T-helper 17 cell (primary cell): ENCODE measurements at regions not wholly inside any gene's neighbourhood (a gene's known extent, or its start where the extent isn't known, plus 50 kb on each side); places are given as distances from the start of the nearest gene placed in this dataset.

Source experiments
- ATAC-seq: fragments of 150-1000 bp; cut with Tn5 transposase; 2 replicates; pipeline ENCODE4 v1.10.0; 2021; ENCODE audit warnings: mild to moderate bottlenecking, moderate library complexity
- DNase-seq, 3 donors: peaks; one replicate each; pipeline versions ENCODE4 v3.0.0 to v3.0.0-alpha.2; 2020 to 2021
- H3K9me3 ChIP-seq: one replicate; pipeline ENCODE4 v1.7.0; 2013; ENCODE audit warnings: low read length, mild to moderate bottlenecking; ENCODE audit not compliant: control insufficient read depth, poor library complexity, severe bottlenecking
- H3K27ac Mint-ChIP-seq: one replicate; pipeline ENCODE4 v1.8.0; 2022; ENCODE audit warnings: mild to moderate bottlenecking, moderate library complexity, mixed read lengths
- H3K27me3 Mint-ChIP-seq: one replicate; pipeline ENCODE4 v1.8.0; 2022; ENCODE audit warnings: mixed read lengths
- H3K36me3 Mint-ChIP-seq: one replicate; pipeline ENCODE4 v1.8.0; 2022; ENCODE audit warnings: low read depth, mixed read lengths
- H3K4me1 Mint-ChIP-seq: one replicate; pipeline ENCODE4 v1.8.0; 2022; ENCODE audit warnings: mild to moderate bottlenecking, mixed read lengths
- H3K4me3 Mint-ChIP-seq: one replicate; pipeline ENCODE4 v1.8.0; 2022; ENCODE audit warnings: mild to moderate bottlenecking, moderate library complexity, mixed read lengths

GRCh38 chr16:86925067-86925791 is 346.9 kb downstream of the FOXL1 start:
- H3K4me1 Mint-ChIP-seq, result no peaks in the 10 kb centered on the region
- ATAC-seq (no peak), DNase-seq (no peak)
- H3K27me3 Mint-ChIP-seq, result peaks cover 31% of the 10 kb centered on the region
- peaks cover 2% of the 10 kb centered on the region for H3K36me3 Mint-ChIP-seq
- no peaks in the 10 kb centered on the region for H3K9me3 ChIP-seq
- H3K27ac Mint-ChIP-seq, result no peak overlapping the region
- no peak overlapping the region for H3K4me3 Mint-ChIP-seq

- H3K9me3 ChIP-seq, result no peaks in the 10 kb centered on the region
- Mint-ChIP-seq H3K4me3 (no peak overlapping the region), H3K4me1 (no peaks in the 10 kb centered on the region), H3K27me3 (peaks cover 31% of the 10 kb centered on the region), H3K36me3 (peaks cover 2% of the 10 kb centered on the region), H3K27ac (no peak overlapping the region)
- no peak for ATAC-seq
- no peak for DNase-seq
Measured at GRCh38 chr16:86926181-86927094, 348.1 kb downstream of the FOXL1 start.

- no peaks in the 10 kb centered on the region for H3K9me3 ChIP-seq
- Mint-ChIP-seq H3K36me3 (peaks cover 2% of the 10 kb centered on the region), H3K4me1 (no peaks in the 10 kb centered on the region), H3K4me3 (no peak overlapping the region), H3K27me3 (peaks cover 31% of the 10 kb centered on the region), H3K27ac (no peak overlapping the region)
- DNase-seq (no peak), ATAC-seq (no peak)
Measured at GRCh38 chr16:86927699-86928098, 349.4 kb downstream of the FOXL1 start.

DNA sequence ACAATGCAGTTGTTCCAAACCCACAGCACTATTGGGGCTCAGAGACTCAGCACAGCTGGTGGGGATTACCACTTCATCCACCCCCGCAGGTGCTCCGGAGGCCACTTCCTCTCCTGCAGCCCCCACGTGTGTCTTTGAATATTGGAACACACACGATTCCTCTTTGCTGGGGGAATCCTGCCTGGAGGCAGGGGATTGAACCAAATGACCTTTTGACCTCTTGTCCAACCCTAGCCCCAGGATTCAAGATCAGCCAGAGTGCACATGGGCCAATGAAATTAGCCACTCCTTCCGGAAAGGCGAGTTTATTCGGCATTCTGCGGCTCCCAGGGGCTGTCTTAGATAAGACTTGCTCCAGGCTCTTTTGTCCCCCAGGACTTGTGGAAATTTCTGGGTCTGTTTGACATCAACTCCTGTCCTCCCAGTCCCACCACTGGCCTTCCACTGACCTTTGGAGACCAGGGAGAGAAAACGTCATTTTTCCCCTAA is 350.2 kb downstream of the FOXL1 start:
- ATAC-seq (no peak), DNase-seq (no peak)
- H3K27me3 Mint-ChIP-seq, result peaks cover 31% of the 10 kb centered on the region
- H3K4me1 Mint-ChIP-seq, result no peaks in the 10 kb centered on the region
- H3K27ac Mint-ChIP-seq, result no peak overlapping the region
- H3K36me3 Mint-ChIP-seq, result peaks cover 2% of the 10 kb centered on the region
- H3K9me3 ChIP-seq, result no peaks in the 10 kb centered on the region
- H3K4me3 Mint-ChIP-seq, result no peak overlapping the region

DNA sequence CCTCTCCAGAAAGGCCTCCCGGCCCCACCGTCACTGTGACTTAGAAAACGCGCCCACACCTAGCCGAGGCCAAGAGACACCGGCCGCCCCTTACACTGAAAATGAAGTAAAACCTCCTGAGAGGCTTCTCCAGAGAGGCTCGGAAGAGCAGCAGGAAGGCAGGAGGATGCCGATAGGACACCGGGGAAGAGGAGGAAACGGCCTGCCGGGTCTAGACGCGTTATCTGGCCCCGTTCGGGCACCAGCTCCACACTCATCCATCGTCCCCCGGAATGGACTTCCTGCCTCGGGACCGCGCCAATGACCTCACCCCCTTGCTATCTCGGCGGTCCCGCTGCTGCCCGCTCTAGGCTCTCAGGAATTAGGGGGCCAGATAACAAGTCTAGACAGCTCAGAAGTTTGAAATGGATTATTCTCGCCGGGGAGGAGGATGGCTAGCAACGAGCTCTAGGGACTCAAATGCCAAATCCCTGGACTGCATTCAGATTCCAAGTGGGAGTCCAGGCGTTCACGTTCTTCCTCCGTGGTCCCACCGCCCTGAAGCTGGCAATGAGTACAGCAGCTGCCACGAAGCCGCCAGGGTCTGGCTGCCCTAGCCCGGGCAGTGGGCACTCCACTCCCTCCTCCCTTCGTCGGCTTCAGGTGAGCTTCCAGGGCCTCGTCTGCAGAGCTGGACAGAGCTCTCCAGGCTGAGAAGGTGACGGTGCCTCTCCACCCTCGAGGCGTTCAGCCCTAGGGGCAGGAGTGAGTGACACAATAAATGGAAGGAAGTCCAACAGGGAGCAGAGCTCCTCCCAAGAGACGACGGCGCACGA is 350.9 kb downstream of the FOXL1 start:
- no peaks in the 10 kb centered on the region for H3K4me1 Mint-ChIP-seq
- peaks cover 2% of the 10 kb centered on the region for H3K36me3 Mint-ChIP-seq
- no peak overlapping the region for H3K4me3 Mint-ChIP-seq
- no peak for ATAC-seq
- no peak for DNase-seq
- H3K27me3 Mint-ChIP-seq, result peaks cover 29% of the 10 kb centered on the region
- H3K9me3 ChIP-seq, result no peaks in the 10 kb centered on the region
- no peak overlapping the region for H3K27ac Mint-ChIP-seq

- H3K27ac Mint-ChIP-seq, result no peak overlapping the region
Measured at GRCh38 chr16:86930001-86930400, 351.7 kb downstream of the FOXL1 start.

GRCh38 chr16:86930663-86931373 is 352.5 kb downstream of the FOXL1 start:
- no peaks in the 10 kb centered on the region for H3K9me3 ChIP-seq
- Mint-ChIP-seq H3K27me3 (peaks cover 16% of the 10 kb centered on the region), H3K4me3 (no peak overlapping the region), H3K27ac (no peak overlapping the region), H3K4me1 (no peaks in the 10 kb centered on the region), H3K36me3 (no peaks in the 10 kb centered on the region)
- ATAC-seq (no peak), DNase-seq (no peak)

More at GRCh38 chr16:86930001-86930400, 351.7 kb downstream of the FOXL1 start:
- H3K9me3 ChIP-seq, result no peaks in the 10 kb centered on the region
- no peak overlapping the region for H3K4me3 Mint-ChIP-seq
- DNase-seq (no peak), ATAC-seq (no peak)
- no peaks in the 10 kb centered on the region for H3K4me1 Mint-ChIP-seq
- H3K27me3 Mint-ChIP-seq, result peaks cover 22% of the 10 kb centered on the region
- peaks cover under 1% of the 10 kb centered on the region for H3K36me3 Mint-ChIP-seq

- H3K36me3 Mint-ChIP-seq, result no peaks in the 10 kb centered on the region
- peaks cover 12% of the 10 kb centered on the region for H3K27me3 Mint-ChIP-seq
- H3K4me1 Mint-ChIP-seq, result no peaks in the 10 kb centered on the region
- H3K9me3 ChIP-seq, result no peaks in the 10 kb centered on the region
- ATAC-seq (no peak), DNase-seq (no peak)
- no peak overlapping the region for H3K27ac Mint-ChIP-seq
- no peak overlapping the region for H3K4me3 Mint-ChIP-seq
Measured at GRCh38 chr16:86931410-86931941, 353.1 kb downstream of the FOXL1 start.

GRCh38 chr16:86932130-86932982 is 354.0 kb downstream of the FOXL1 start:
- Mint-ChIP-seq H3K4me3 (no peak overlapping the region), H3K27me3 (peaks cover 12% of the 10 kb centered on the region), H3K4me1 (no peaks in the 10 kb centered on the region), H3K27ac (no peak overlapping the region), H3K36me3 (no peaks in the 10 kb centered on the region)
- DNase-seq, result no peak
- no peaks in the 10 kb centered on the region for H3K9me3 ChIP-seq
- no peak for ATAC-seq

DNA sequence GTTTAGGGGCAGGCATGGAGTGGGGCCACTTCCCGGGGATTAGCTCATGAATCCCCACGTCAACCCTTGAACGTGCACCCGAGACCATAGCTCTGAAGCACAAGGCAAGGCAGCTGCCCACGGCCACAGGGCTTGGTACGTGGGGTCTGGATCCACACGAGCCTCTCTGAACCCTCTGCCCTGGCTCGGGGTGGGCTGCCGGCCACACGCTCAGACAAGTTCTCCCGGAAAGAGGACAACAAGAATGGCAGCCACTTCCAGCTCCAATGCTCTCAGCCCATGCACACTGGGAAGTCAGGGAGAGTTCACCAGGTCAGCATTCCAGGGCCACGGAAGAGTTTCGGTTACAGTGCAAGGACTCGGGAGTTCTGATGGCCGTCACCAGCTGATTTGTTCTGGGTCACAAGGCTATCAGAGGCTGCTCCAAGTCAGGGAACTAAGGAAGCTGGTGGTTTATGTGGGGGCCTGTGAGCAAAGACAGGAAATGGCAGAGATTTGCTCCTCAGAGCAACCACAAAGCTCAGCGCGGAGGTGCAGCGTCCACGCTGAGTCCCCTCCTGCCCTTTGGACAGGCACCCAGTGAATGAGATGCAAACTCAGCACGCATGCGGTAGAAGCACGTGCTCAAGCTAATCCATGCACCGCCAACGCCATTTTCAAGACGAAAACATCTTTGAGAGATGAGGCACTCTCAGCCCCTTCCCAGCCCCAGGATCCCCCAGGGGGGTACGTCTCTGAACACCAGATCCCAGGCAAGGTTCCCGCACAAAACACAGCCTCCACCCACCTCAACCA is 356.4 kb downstream of the FOXL1 start:
- Mint-ChIP-seq H3K36me3 (no peaks in the 10 kb centered on the region), H3K27ac (no peak overlapping the region), H3K27me3 (peaks cover 13% of the 10 kb centered on the region), H3K4me1 (no peaks in the 10 kb centered on the region), H3K4me3 (no peak overlapping the region)
- ATAC-seq, result no peak
- no peaks in the 10 kb centered on the region for H3K9me3 ChIP-seq
- no peak for DNase-seq

DNA sequence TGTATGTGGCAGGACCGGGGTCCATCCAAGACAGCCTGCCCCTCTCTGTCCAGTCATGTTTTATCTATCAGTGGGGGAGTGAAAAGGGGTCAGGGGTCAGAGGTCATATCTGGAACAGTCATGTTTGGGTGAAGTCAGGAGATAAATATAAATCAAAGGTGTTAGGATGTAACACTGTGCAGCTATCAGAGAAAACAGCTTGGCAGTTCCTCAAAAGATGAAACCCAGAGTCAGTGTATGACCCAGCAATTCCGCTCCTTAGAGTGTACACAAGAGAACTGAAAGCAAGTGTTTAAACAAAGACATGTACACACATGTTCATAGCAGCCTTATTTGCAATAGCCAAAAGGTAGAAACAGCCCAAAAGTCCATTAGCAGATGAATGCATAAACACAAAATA is 361.3 kb downstream of the FOXL1 start:
- DNase-seq (no peak), ATAC-seq (no peak)
- peaks cover 13% of the 10 kb centered on the region for H3K27me3 Mint-ChIP-seq
- H3K9me3 ChIP-seq, result no peaks in the 10 kb centered on the region
- no peak overlapping the region for H3K4me3 Mint-ChIP-seq
- H3K4me1 Mint-ChIP-seq, result no peaks in the 10 kb centered on the region
- no peak overlapping the region for H3K27ac Mint-ChIP-seq
- H3K36me3 Mint-ChIP-seq, result no peaks in the 10 kb centered on the region
